ENCODE measurements at regions not wholly inside any gene's neighbourhood (a gene's known extent, or its start where the extent isn't known, plus 50 kb on each side); places are given as distances from the start of the nearest gene placed in this dataset.

GRCh38 chr5:160174290-160174689, 55.0 kb upstream of the FABP6 start:
- Histone ChIP-seq H3K4me3 (ENCODE audit: insufficient read depth, low read depth, low read length) (no peak overlapping the region), H2AK9ac (replicated peaks; ENCODE audit: low read depth, low read length, poor library complexity) (peak overlapping the region; percentile 21), H3K9me3 (ENCODE audit: control insufficient read depth, insufficient read depth, low read length) (no peaks in the 10 kb centered on the region), H2BK5ac (ENCODE audit: low read depth, low read length, poor library complexity, severe bottlenecking) (no peak overlapping the region), H3K56ac (ENCODE audit: extremely low read depth, insufficient read depth, low read length) (no peak overlapping the region), H2BK20ac (ENCODE audit: low read depth, low read length) (no peak overlapping the region), H3K4me2 (ENCODE audit: low read depth, low read length) (no peak overlapping the region), H3K14ac (replicated peaks; ENCODE audit: low read depth, low read length) (no peak overlapping the region; the same call in 1 of the 2 replicates), H4K8ac (ENCODE audit: low read depth in 2 of 2, low read length in 2 of 2) (no peak overlapping the region), H2AK5ac (ENCODE audit: low read depth, low read length) (no peak overlapping the region), H2AFZ (replicated peaks; ENCODE audit: low read length, poor library complexity) (peak overlapping the region; percentile 26), H3K27me3 (ENCODE audit: control insufficient read depth, insufficient read depth, low read length) (no peaks in the 10 kb centered on the region), H3K4me1 (ENCODE audit: control insufficient read depth, insufficient read depth, low read length) (peaks cover 10% of the 10 kb centered on the region), H2BK15ac (ENCODE audit: low read depth, low read length) (no peak overlapping the region; the same call in 2 of the 3 replicates), H3K4ac (ENCODE audit: low read depth, low read length) (no peak overlapping the region), H3K18ac (ENCODE audit: low read depth, low read length) (no peak overlapping the region), H3K27ac (ENCODE audit: insufficient read depth, low read length) (no peak overlapping the region), H3K23ac (ENCODE audit: low read depth, low read length) (no peak overlapping the region), H3K9me1 (ENCODE audit: insufficient read depth, low read length) (peaks cover 12% of the 10 kb centered on the region), H4K20me1 (ENCODE audit: insufficient read depth, low read length) (no peaks in the 10 kb centered on the region), H4K5ac (ENCODE audit: low read depth, low read length) (peak overlapping the region; percentile 54; the same call in 1 of the 2 replicates), H3K79me1 (ENCODE audit: low read depth in 1 of 2, low read length in 2 of 2) (no peaks in the 10 kb centered on the region), H3K9ac (ENCODE audit: low read depth, low read length) (no peak overlapping the region), H3K36me3 (ENCODE audit: control insufficient read depth, insufficient read depth, low read length) (no peaks in the 10 kb centered on the region), H2BK120ac (ENCODE audit: low read depth, low read length) (no peak overlapping the region), H4K91ac (ENCODE audit: insufficient read depth, low read depth, low read length) (no peak overlapping the region)
- dilution Hi-C loops (cut with HindIII; ENCODE audit: low sequenced_read_pairs, unreplicated experiment): no loop called here
- ATAC-seq (ENCODE audit: low read depth): no peak
- TF ChIP-seq FOS (IDR thresholded peaks at IDR 0.05; ENCODE audit: low read depth, low read length) (no peak), POLR2A (IDR thresholded peaks at IDR 0.05; ENCODE audit: low read depth, low read length) (no peak), RCOR1 (IDR thresholded peaks at IDR 0.05; ENCODE audit: insufficient replicate concordance, low read length) (no peak), ELK1 (IDR thresholded peaks at IDR 0.05; ENCODE audit: borderline replicate concordance, low read depth, low read length) (no peak), RFX5 (IDR thresholded peaks at IDR 0.05; ENCODE audit: low read depth, low read length) (no peak), MXI1 (IDR thresholded peaks at IDR 0.05; ENCODE audit: borderline replicate concordance, low read depth, low read length) (no peak), CEBPB (IDR thresholded peaks at IDR 0.05; ENCODE audit: low read depth, low read length) (no peak), SMC3 (IDR thresholded peaks at IDR 0.05; ENCODE audit: low read depth, low read length) (no peak), MAZ (IDR thresholded peaks at IDR 0.05; ENCODE audit: borderline replicate concordance, low read depth, low read length) (no peak), BHLHE40 (IDR thresholded peaks at IDR 0.05; ENCODE audit: low read depth, low read length) (no peak), RAD21 (IDR thresholded peaks at IDR 0.05; ENCODE audit: low read length) (no peak), NFE2L2 (IDR thresholded peaks at IDR 0.05; ENCODE audit: low read depth, low read length) (no peak), CHD1 (IDR thresholded peaks at IDR 0.05; ENCODE audit: low read depth, low read length) (no peak), MAFK (IDR thresholded peaks at IDR 0.05; ENCODE audit: low read depth, low read length) (no peak)
- TF ChIP-seq, protein P1, sequence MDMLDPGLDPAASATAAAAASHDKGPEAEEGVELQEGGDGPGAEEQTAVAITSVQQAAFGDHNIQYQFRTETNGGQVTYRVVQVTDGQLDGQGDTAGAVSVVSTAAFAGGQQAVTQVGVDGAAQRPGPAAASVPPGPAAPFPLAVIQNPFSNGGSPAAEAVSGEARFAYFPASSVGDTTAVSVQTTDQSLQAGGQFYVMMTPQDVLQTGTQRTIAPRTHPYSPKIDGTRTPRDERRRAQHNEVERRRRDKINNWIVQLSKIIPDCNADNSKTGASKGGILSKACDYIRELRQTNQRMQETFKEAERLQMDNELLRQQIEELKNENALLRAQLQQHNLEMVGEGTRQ (IDR thresholded peaks at IDR 0.05; ENCODE audit: low read depth, low read length): no peak
- TF ChIP-seq, protein P2, sequence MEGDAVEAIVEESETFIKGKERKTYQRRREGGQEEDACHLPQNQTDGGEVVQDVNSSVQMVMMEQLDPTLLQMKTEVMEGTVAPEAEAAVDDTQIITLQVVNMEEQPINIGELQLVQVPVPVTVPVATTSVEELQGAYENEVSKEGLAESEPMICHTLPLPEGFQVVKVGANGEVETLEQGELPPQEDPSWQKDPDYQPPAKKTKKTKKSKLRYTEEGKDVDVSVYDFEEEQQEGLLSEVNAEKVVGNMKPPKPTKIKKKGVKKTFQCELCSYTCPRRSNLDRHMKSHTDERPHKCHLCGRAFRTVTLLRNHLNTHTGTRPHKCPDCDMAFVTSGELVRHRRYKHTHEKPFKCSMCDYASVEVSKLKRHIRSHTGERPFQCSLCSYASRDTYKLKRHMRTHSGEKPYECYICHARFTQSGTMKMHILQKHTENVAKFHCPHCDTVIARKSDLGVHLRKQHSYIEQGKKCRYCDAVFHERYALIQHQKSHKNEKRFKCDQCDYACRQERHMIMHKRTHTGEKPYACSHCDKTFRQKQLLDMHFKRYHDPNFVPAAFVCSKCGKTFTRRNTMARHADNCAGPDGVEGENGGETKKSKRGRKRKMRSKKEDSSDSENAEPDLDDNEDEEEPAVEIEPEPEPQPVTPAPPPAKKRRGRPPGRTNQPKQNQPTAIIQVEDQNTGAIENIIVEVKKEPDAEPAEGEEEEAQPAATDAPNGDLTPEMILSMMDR (conservative IDR thresholded peaks at IDR 0.05; ENCODE audit: low read depth, low read length): no peak
- BruUV-seq (replicated peaks): no TSS peak
- intact Hi-C loops (cut with micrococcal nuclease): no loop called here
- in situ Hi-C loops (cut with MboI; ENCODE audit: low sequenced_read_pairs): no loop called here
- ChIA-PET POLR2A (ENCODE audit: unreplicated experiment) (no interaction called here), CTCF (no interaction called here)
- WGBS, 2 experiments (ENCODE audit: extremely low coverage in 2 of 2, insufficient read length in 1 of 2): 100% methylated on average over 3 of the region's 5 CpGs; no CpG with 5 or more reads in 1 of the 2 experiments
- DNase-seq: no peak
